ENCODE measurements at regions not wholly inside any gene's neighbourhood (a gene's known extent, or its start where the extent isn't known, plus 50 kb on each side); places are given as distances from the start of the nearest gene placed in this dataset.

- intact Hi-C loops (cut with micrococcal nuclease): no loop called here
- peaks cover 4% of the 10 kb centered on the region for H3K4me1 Mint-ChIP-seq
- TF ChIP-seq, protein P1, sequence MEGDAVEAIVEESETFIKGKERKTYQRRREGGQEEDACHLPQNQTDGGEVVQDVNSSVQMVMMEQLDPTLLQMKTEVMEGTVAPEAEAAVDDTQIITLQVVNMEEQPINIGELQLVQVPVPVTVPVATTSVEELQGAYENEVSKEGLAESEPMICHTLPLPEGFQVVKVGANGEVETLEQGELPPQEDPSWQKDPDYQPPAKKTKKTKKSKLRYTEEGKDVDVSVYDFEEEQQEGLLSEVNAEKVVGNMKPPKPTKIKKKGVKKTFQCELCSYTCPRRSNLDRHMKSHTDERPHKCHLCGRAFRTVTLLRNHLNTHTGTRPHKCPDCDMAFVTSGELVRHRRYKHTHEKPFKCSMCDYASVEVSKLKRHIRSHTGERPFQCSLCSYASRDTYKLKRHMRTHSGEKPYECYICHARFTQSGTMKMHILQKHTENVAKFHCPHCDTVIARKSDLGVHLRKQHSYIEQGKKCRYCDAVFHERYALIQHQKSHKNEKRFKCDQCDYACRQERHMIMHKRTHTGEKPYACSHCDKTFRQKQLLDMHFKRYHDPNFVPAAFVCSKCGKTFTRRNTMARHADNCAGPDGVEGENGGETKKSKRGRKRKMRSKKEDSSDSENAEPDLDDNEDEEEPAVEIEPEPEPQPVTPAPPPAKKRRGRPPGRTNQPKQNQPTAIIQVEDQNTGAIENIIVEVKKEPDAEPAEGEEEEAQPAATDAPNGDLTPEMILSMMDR (IDR thresholded peaks at IDR 0.05): no peak
- no peak overlapping the region for H3K27ac Mint-ChIP-seq
- POLR2A ChIA-PET: interaction anchor here (0.6 kb wide), 1 partner anchor 386 kb away, joined by 3 read pairs; the partner anchor contains the start of gene RAB36
- CTCF ChIA-PET: interaction anchor here (1.3 kb wide), 1 partner anchor 11 kb away, joined by 3 read pairs; no protein-coding TSS in a partner anchor
- no peak overlapping the region for H3K4me3 Mint-ChIP-seq
- no peaks in the 10 kb centered on the region for H3K9me3 Mint-ChIP-seq
- H3K27me3 Mint-ChIP-seq: no peaks in the 10 kb centered on the region
- no peak for ATAC-seq (ENCODE audit: low read depth)
- no peak for DNase-seq
- no peaks in the 10 kb centered on the region for H3K36me3 Mint-ChIP-seq (ENCODE audit: low read depth)
Observed at GRCh38 chr22:22759371-22759770, 115.0 kb downstream of the GGTLC2 start.

GRCh38 chr22:22759889-22760546 is 115.6 kb downstream of the GGTLC2 start:
- intact Hi-C loops (cut with micrococcal nuclease): no loop called here
- no peak for DNase-seq
- ATAC-seq (ENCODE audit: low read depth): no peak
- ChIA-PET CTCF (interaction anchor here (1.3 kb wide), 1 partner anchor 10 kb away, joined by 3 read pairs; no protein-coding TSS in a partner anchor), POLR2A (no interaction called here)
- Mint-ChIP-seq H3K36me3 (ENCODE audit: low read depth) (no peaks in the 10 kb centered on the region), H3K27ac (no peak overlapping the region), H3K4me1 (peaks cover 3% of the 10 kb centered on the region), H3K4me3 (no peak overlapping the region), H3K27me3 (no peaks in the 10 kb centered on the region), H3K9me3 (no peaks in the 10 kb centered on the region)
- TF ChIP-seq, protein P1 (IDR thresholded peaks at IDR 0.05): no peak

- DNase-seq: no peak
- intact Hi-C loops (cut with micrococcal nuclease): no loop called here
- ChIA-PET CTCF (no interaction called here), POLR2A (no interaction called here)
- no peak for ATAC-seq (ENCODE audit: low read depth)
- H3K27ac Mint-ChIP-seq: no peak overlapping the region
- no peaks in the 10 kb centered on the region for H3K27me3 Mint-ChIP-seq
- no peak overlapping the region for H3K4me3 Mint-ChIP-seq
- no peaks in the 10 kb centered on the region for H3K9me3 Mint-ChIP-seq
- H3K4me1 Mint-ChIP-seq: peaks cover 1% of the 10 kb centered on the region
- H3K36me3 Mint-ChIP-seq (ENCODE audit: low read depth): no peaks in the 10 kb centered on the region
- TF ChIP-seq, protein P1 (IDR thresholded peaks at IDR 0.05): no peak
Observed at GRCh38 chr22:22761606-22761962, 117.2 kb downstream of the GGTLC2 start.

- Mint-ChIP-seq H3K4me3 (no peak overlapping the region), H3K27me3 (peaks cover under 1% of the 10 kb centered on the region), H3K4me1 (peaks cover 1% of the 10 kb centered on the region), H3K9me3 (no peaks in the 10 kb centered on the region), H3K27ac (no peak overlapping the region), H3K36me3 (ENCODE audit: low read depth) (no peaks in the 10 kb centered on the region)
- no peak for ATAC-seq (ENCODE audit: low read depth)
- intact Hi-C loops (cut with micrococcal nuclease): no loop called here
- TF ChIP-seq, protein P1 (IDR thresholded peaks at IDR 0.05): no peak
- POLR2A ChIA-PET: no interaction called here
- CTCF ChIA-PET: no interaction called here
- DNase-seq: no peak
Observed at GRCh38 chr22:22761963-22762772, 117.8 kb downstream of the GGTLC2 start.

DNA sequence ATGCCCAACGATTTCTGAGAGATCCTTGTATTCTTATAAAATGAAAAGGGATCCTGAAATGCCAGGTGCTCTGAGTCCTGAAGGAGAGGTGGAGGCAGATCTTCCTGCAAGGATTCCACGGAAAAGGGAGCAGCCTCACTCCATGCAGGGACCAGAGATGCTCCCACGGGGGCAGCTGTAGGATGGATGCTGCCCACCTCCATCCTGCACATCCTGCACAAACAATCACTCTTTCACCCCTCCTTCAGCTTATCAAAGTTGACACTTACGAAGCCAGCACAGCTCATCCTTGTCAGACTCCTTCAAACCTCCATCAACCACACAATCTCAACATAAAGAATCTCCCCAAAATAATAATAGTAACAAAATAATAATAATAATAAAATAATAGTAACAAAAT is 119.1 kb downstream of the GGTLC2 start:
- intact Hi-C loops (cut with micrococcal nuclease): no loop called here
- Mint-ChIP-seq H3K36me3 (ENCODE audit: low read depth) (no peaks in the 10 kb centered on the region), H3K4me1 (peaks cover 1% of the 10 kb centered on the region), H3K9me3 (no peaks in the 10 kb centered on the region), H3K27ac (no peak overlapping the region), H3K4me3 (no peak overlapping the region), H3K27me3 (peaks cover 7% of the 10 kb centered on the region)
- ATAC-seq (ENCODE audit: low read depth) (no peak), DNase-seq (no peak)
- CTCF ChIA-PET: interaction anchor here (0.8 kb wide), 2 partner anchors 10 to 914 kb away, joined by 3 to 4 read pairs; no protein-coding TSS in a partner anchor
- TF ChIP-seq, protein P1 (IDR thresholded peaks at IDR 0.05): no peak
- POLR2A ChIA-PET: no interaction called here

Data from activated B cell treated with CpG ODN at 0.5 μM for 24 hours (primary cell).